H9 (cell line): ENCODE measurements at regions not wholly inside any gene's neighbourhood (a gene's known extent, or its start where the extent isn't known, plus 50 kb on each side); places are given as distances from the start of the nearest gene placed in this dataset.

Experiments used
- DNase-seq: peaks from one replicate; pipeline ENCODE4 v3.0.0-alpha.2; 2017
- H2AFZ ChIP-seq: one replicate; pipeline ENCODE4 v1.6.1; 2013; ENCODE audit warnings: mild to moderate bottlenecking, low read length, control low read depth, moderate library complexity
- H2AK5ac ChIP-seq: 2 replicates; pipeline ENCODE4 v1.6.1; 2013; ENCODE audit warnings: low read length, control low read depth, mixed read lengths; ENCODE audit not compliant: insufficient read length
- H2BK120ac ChIP-seq: one replicate; pipeline ENCODE4 v1.6.1; 2013; ENCODE audit warnings: low read depth, mild to moderate bottlenecking, low read length, control low read depth, inconsistent platforms; ENCODE audit not compliant: poor library complexity, severe bottlenecking
- H2BK12ac ChIP-seq: 2 replicates; pipeline ENCODE4 v1.6.1; 2013; ENCODE audit warnings: low read length, control low read depth, mixed read lengths, low read depth; ENCODE audit not compliant: insufficient read length
- H2BK15ac ChIP-seq: 2 replicates; pipeline ENCODE4 v1.6.1; 2013; ENCODE audit warnings: low read depth, low read length, control low read depth
- H2BK20ac ChIP-seq: one replicate; pipeline ENCODE4 v1.6.1; 2013; ENCODE audit warnings: low read depth, mild to moderate bottlenecking, low read length, control low read depth, inconsistent platforms; ENCODE audit not compliant: poor library complexity, severe bottlenecking
- H2BK5ac ChIP-seq: 2 replicates; pipeline ENCODE4 v1.6.1; 2013; ENCODE audit warnings: low read length, control low read depth, mixed read lengths; ENCODE audit not compliant: insufficient read length
- H3K14ac ChIP-seq: 2 replicates; pipeline ENCODE4 v1.6.1; 2013; ENCODE audit warnings: low read length, control low read depth; ENCODE audit not compliant: insufficient read depth
- H3K18ac ChIP-seq: 2 replicates; pipeline ENCODE4 v1.6.1; 2013; ENCODE audit warnings: low read depth, mild to moderate bottlenecking, mixed read lengths, low read length, control low read depth; ENCODE audit not compliant: insufficient read length
- H3K23ac ChIP-seq: 2 replicates; pipeline ENCODE4 v1.6.1; 2013; ENCODE audit warnings: low read length, control low read depth, mixed read lengths, low read depth; ENCODE audit not compliant: insufficient read length
- H3K23me2 ChIP-seq: 2 replicates; pipeline ENCODE4 v1.6.1; 2013; ENCODE audit warnings: low read depth, mild to moderate bottlenecking, mixed read lengths, low read length, control low read depth; ENCODE audit not compliant: insufficient read length, poor library complexity, severe bottlenecking
- H3K27ac ChIP-seq: 2 replicates; pipeline ENCODE4 v1.5.1; 2013; ENCODE audit warnings: low read length, control low read depth, mixed read lengths, low read depth; ENCODE audit not compliant: insufficient read length
- H3K27me3 ChIP-seq: 2 replicates; pipeline ENCODE4 v1.6.1; 2013; ENCODE audit warnings: low read length, control low read depth, inconsistent platforms; ENCODE audit not compliant: insufficient read depth
- H3K4ac ChIP-seq: 2 replicates; pipeline ENCODE4 v1.6.1; 2013; ENCODE audit warnings: low read depth, mild to moderate bottlenecking, control low read depth, inconsistent platforms, low read length, moderate library complexity
- H3K4me1 ChIP-seq: 2 replicates; pipeline ENCODE4 v1.6.1; 2013; ENCODE audit warnings: low read length, control low read depth, inconsistent platforms; ENCODE audit not compliant: insufficient read depth
- H3K4me2 ChIP-seq: 2 replicates; pipeline ENCODE4 v1.6.1; 2013; ENCODE audit warnings: low read length, control low read depth, mixed read lengths; ENCODE audit not compliant: insufficient read length, insufficient read depth
- H3K56ac ChIP-seq: 2 replicates; pipeline ENCODE4 v1.6.1; 2013; ENCODE audit warnings: low read depth, mild to moderate bottlenecking, mixed read lengths, low read length, control low read depth; ENCODE audit not compliant: insufficient read length
- H3K79me1 ChIP-seq: 2 replicates; pipeline ENCODE4 v1.6.1; 2013; ENCODE audit warnings: low read depth, mild to moderate bottlenecking, moderate library complexity, low read length, control low read depth, inconsistent platforms; ENCODE audit not compliant: insufficient read depth, poor library complexity, severe bottlenecking
- H3K79me2 ChIP-seq: 2 replicates; pipeline ENCODE4 v1.6.1; 2013; ENCODE audit warnings: low read length, control low read depth, inconsistent platforms; ENCODE audit not compliant: insufficient read depth
- H3K9ac ChIP-seq: 2 replicates; pipeline ENCODE4 v1.6.1; 2013; ENCODE audit warnings: low read length, control low read depth, mixed read lengths; ENCODE audit not compliant: insufficient read length; ENCODE audit errors: extremely low read depth
- H3K9me3 ChIP-seq: one replicate; pipeline ENCODE4 v1.6.1; 2013; ENCODE audit warnings: low read depth, low read length, inconsistent platforms; ENCODE audit not compliant: control insufficient read depth
- H3T11ph ChIP-seq: one replicate; pipeline ENCODE4 v1.6.1; 2013; ENCODE audit warnings: mild to moderate bottlenecking, low read length, control low read depth, inconsistent platforms
- H4K20me1 ChIP-seq: one replicate; pipeline ENCODE4 v1.6.1; 2013; ENCODE audit not compliant: control insufficient read depth, insufficient read length, insufficient read depth
- H4K5ac ChIP-seq: 2 replicates; pipeline ENCODE4 v1.6.1; 2013; ENCODE audit warnings: low read depth, mild to moderate bottlenecking, mixed read lengths, low read length, control low read depth; ENCODE audit not compliant: insufficient read length
- H4K8ac ChIP-seq: replicated peaks from 2 replicates; pipeline ENCODE4 v1.6.1; 2013; ENCODE audit warnings: low read length, control low read depth, mixed read lengths, low read depth; ENCODE audit not compliant: insufficient read length
- H4K91ac ChIP-seq: 2 replicates; pipeline ENCODE4 v1.6.1; 2013; ENCODE audit warnings: low read depth, mild to moderate bottlenecking, moderate library complexity, mixed read lengths, low read length, control low read depth; ENCODE audit not compliant: insufficient read length
- H3K27ac Mint-ChIP-seq, 3 experiments: 2 replicates in 2 of 3; 3 replicates in 1 of 3; pipeline ENCODE4 v1.8.0; 2020 to 2021; ENCODE audit warnings: mixed read lengths in 3 of 3, mild to moderate bottlenecking in 1 of 3, moderate library complexity in 1 of 3
- H3K27me3 Mint-ChIP-seq: 2 replicates; pipeline ENCODE4 v1.8.0; 2021; ENCODE audit warnings: low read depth, mild to moderate bottlenecking, moderate library complexity, mixed read lengths
- H3K36me3 Mint-ChIP-seq, 3 experiments: 2 replicates in 2 of 3; 3 replicates in 1 of 3; pipeline ENCODE4 v1.8.0; 2020 to 2021; ENCODE audit warnings: low read depth in 3 of 3, mixed read lengths in 3 of 3; ENCODE audit not compliant: insufficient read depth in 1 of 3
- H3K4me1 Mint-ChIP-seq, 2 experiments: 2 replicates each; pipeline ENCODE4 v1.8.0; 2020; ENCODE audit warnings: mixed read lengths in 2 of 2
- H3K4me3 Mint-ChIP-seq, 2 experiments: 2 replicates in 1 of 2; 3 replicates in 1 of 2; pipeline ENCODE4 v1.8.0; 2020 to 2021; ENCODE audit warnings: mild to moderate bottlenecking in 2 of 2, mixed read lengths in 2 of 2, moderate library complexity in 1 of 2
- H3K9me3 Mint-ChIP-seq, 2 experiments: 2 replicates in 1 of 2; 3 replicates in 1 of 2; pipeline ENCODE4 v1.8.0; 2020; ENCODE audit warnings: mild to moderate bottlenecking in 2 of 2, mixed read lengths in 2 of 2, moderate library complexity in 1 of 2
- CTCF ChIP-seq: fragments of 200-600 bp; sonication (generic); conservative IDR thresholded peaks from 3 replicates; pipeline ENCODE4 v1.8.0; 2021; ENCODE audit warnings: antibody characterized with exemption, mild to moderate bottlenecking
- WGBS: extraction: QIAGEN DNeasy Blood & Tissue Kit; methylation state at CpG from one replicate; pipeline ENCODE4 v1.1.7; 2013; ENCODE audit warnings: missing lambda C conversion rate, low lambda C conversion rate, mixed read lengths; ENCODE audit not compliant: insufficient read length; ENCODE audit errors: extremely low coverage; 5-methylcytosine and 5-hydroxymethylcytosine counted together

GRCh38 chr12:4104722-4105244 is 168.8 kb upstream of the CCND2 start:
- H3K27ac Mint-ChIP-seq = no peak overlapping the region
- Histone ChIP-seq H3K4me2 (no peak overlapping the region), H3K14ac (no peak overlapping the region), H2BK5ac (no peak overlapping the region), H3K27ac (no peak overlapping the region), H2BK20ac (no peak overlapping the region), H3K18ac (no peak overlapping the region), H3K4me1 (no peaks in the 10 kb centered on the region), H4K20me1 (no peaks in the 10 kb centered on the region), H3K56ac (no peak overlapping the region), H2BK120ac (no peak overlapping the region), H4K8ac (no peak overlapping the region), H3T11ph (no peak overlapping the region), H4K5ac (no peak overlapping the region), H3K27me3 (no peaks in the 10 kb centered on the region), H3K23ac (no peak overlapping the region), H3K79me1 (no peaks in the 10 kb centered on the region), H2AK5ac (no peak overlapping the region), H3K4ac (no peak overlapping the region), H2BK12ac (no peak overlapping the region), H3K79me2 (no peaks in the 10 kb centered on the region), H2AFZ (no peak overlapping the region), H3K9ac (no peak overlapping the region), H3K9me3 (no peaks in the 10 kb centered on the region), H3K23me2 (no peaks in the 10 kb centered on the region), H4K91ac (no peak overlapping the region), H2BK15ac (no peak overlapping the region)
- no peak overlapping the region for H3K4me3 Mint-ChIP-seq
- no CpG with 5 or more reads among the region's 9 CpGs for WGBS
- no peaks in the 10 kb centered on the region for H3K36me3 Mint-ChIP-seq
- no peak for TF ChIP-seq CTCF
- no peaks in the 10 kb centered on the region for H3K27me3 Mint-ChIP-seq
- H3K4me1 Mint-ChIP-seq = peaks cover 7% of the 10 kb centered on the region in 2 experiments
- DNase-seq = no peak
- no peaks in the 10 kb centered on the region for H3K9me3 Mint-ChIP-seq
